ENCODE measurements at regions not wholly inside any gene's neighbourhood (a gene's known extent, or its start where the extent isn't known, plus 50 kb on each side); places are given as distances from the start of the nearest gene placed in this dataset.
"Not testable (repeated sequence)": the region's sequence is repeated elsewhere in the genome, so short reads cannot be mapped to it uniquely, and the experiment has no call there.

- DNase-seq, result not testable (repeated sequence)
Measured at GRCh38 chr7:13631207-13632049, 358.0 kb downstream of the ETV1 start.

GRCh38 chr7:13633857-13634256, 355.6 kb downstream of the ETV1 start:
- no peak for DNase-seq

GRCh38 chr7:13639396-13639795, 350.1 kb downstream of the ETV1 start:
- DNase-seq, result peak; percentile 62 to 79

- DNase-seq, result no peak
Measured at GRCh38 chr7:13641714-13642113, 347.8 kb downstream of the ETV1 start.

GRCh38 chr7:13651167-13651566, 338.3 kb downstream of the ETV1 start:
- no peak for DNase-seq

GRCh38 chr7:13656330-13656729, 333.1 kb downstream of the ETV1 start:
- DNase-seq, result no peak

GRCh38 chr7:13673290-13673689, 316.2 kb downstream of the ETV1 start:
- DNase-seq, result no peak

- no peak for DNase-seq
Measured at GRCh38 chr7:13682626-13683025, 306.8 kb downstream of the ETV1 start.

- no peak for DNase-seq
Measured at GRCh38 chr7:13687500-13687899, 302.0 kb downstream of the ETV1 start.

- no peak for DNase-seq
Measured at GRCh38 chr7:13692548-13692947, 296.9 kb downstream of the ETV1 start.

GRCh38 chr7:13702251-13702650, 287.2 kb downstream of the ETV1 start:
- no peak for DNase-seq

- DNase-seq, result no peak
Measured at GRCh38 chr7:13708670-13709069, 280.8 kb downstream of the ETV1 start.

- DNase-seq, result no peak
Measured at GRCh38 chr7:13713092-13713491, 276.4 kb downstream of the ETV1 start.

GRCh38 chr7:13715534-13715933, 273.9 kb downstream of the ETV1 start:
- DNase-seq, result no peak

- no peak for DNase-seq
Measured at GRCh38 chr7:13717031-13717430, 272.4 kb downstream of the ETV1 start.

GRCh38 chr7:13724191-13724976, 265.1 kb downstream of the ETV1 start:
- no peak for DNase-seq

- DNase-seq, result no peak
Measured at GRCh38 chr7:13724977-13725566, 264.4 kb downstream of the ETV1 start.

GRCh38 chr7:13725591-13725990, 263.9 kb downstream of the ETV1 start:
- no peak for DNase-seq

GRCh38 chr7:13727279-13727678, 262.2 kb downstream of the ETV1 start:
- DNase-seq, result no peak

- no peak for DNase-seq
Measured at GRCh38 chr7:13727751-13728150, 261.7 kb downstream of the ETV1 start.

- DNase-seq, result not testable (repeated sequence)
Measured at GRCh38 chr7:13728430-13728829, 261.0 kb downstream of the ETV1 start.

- DNase-seq, result no peak
Measured at GRCh38 chr7:13731643-13732042, 257.8 kb downstream of the ETV1 start.

- no peak for DNase-seq
Measured at GRCh38 chr7:13737563-13737962, 251.9 kb downstream of the ETV1 start.

- no peak for DNase-seq
Measured at GRCh38 chr7:13742126-13742525, 247.3 kb downstream of the ETV1 start.
